ENCODE measurements at regions not wholly inside any gene's neighbourhood (a gene's known extent, or its start where the extent isn't known, plus 50 kb on each side); places are given as distances from the start of the nearest gene placed in this dataset.

DNA sequence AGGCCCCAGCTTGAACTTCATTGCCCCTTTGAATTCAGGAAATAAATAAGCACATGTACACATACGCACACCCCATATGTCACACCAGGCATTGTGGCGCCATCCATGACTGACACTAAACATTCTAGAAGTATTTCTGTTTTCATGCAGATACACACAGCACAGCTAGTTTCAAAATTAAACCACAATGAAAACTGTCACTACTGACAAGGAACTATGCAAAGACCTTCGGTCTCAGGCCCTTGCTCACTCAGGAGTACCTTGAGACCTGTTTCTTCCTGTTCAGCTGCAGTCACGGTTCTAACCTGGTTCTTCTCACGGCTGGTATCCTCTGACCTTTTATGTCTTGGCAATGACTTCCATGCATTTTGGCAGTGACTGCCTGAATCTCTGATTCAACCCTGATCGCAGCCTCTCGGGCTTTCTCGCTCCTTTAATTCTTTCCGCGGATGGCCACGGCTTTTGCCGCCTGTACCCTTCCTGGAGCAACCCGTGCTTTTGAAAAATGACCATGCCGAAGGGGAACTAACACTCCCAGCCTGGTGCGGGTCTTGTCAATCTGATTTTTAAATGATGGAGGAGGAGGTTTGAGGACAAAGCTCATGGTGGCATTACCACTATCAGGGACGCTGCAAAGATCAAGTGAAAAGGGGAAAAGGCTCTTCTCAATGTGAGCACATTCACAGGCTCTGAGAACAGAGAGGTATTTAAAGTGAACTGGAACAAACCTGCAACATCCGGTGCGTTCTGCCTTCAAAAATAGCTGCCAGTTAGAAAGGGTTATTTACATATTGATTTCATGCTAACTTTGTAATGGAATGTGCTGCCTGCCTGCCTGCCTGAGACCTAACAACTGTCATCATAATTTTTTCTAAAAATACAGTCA lies 384.6 kb downstream of the RRAGC start:
- DNase-seq (ENCODE audit: low spot score) = no peak

DNA sequence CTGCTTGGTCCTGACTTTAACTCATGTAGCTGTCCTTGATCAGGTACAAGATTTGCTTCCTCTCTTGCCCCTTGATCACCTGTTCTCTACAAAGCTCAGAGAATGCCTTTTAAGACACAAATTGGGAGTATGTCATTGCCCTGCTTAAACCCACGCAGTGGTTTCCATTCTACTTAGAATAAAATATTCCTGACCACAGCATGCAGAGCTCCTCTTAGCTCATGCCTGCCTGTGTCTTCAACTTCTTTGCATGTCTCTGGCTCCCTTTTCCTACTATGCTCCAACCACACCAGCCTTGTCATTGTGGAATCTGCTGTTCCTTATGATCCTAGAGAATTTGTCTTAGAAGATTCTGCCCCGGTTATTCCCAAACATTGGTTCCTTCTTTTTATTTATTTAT lies 393.1 kb downstream of the RRAGC start:
- no peak for DNase-seq (ENCODE audit: low spot score)

DNA sequence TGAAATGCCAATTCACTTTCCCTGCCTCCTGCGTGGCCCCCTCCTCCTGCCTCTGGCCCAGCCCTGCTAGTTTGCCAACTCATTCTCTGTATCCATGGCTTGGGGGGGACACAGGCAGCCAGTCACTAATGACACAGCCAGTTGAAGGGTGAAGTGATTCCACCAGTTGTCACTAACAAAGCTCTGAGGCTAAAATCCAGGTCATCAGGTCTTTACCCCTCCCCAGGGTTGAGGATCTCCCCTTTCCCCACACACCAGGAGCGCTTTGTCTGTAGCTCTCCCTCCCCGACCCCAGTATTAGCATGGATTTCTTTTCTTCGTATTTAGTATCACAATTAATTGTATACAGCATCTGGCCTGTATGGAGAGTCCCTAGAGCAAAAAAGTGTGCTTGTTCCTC lies 394.1 kb downstream of the RRAGC start:
- DNase-seq (ENCODE audit: low spot score) = no peak

DNA sequence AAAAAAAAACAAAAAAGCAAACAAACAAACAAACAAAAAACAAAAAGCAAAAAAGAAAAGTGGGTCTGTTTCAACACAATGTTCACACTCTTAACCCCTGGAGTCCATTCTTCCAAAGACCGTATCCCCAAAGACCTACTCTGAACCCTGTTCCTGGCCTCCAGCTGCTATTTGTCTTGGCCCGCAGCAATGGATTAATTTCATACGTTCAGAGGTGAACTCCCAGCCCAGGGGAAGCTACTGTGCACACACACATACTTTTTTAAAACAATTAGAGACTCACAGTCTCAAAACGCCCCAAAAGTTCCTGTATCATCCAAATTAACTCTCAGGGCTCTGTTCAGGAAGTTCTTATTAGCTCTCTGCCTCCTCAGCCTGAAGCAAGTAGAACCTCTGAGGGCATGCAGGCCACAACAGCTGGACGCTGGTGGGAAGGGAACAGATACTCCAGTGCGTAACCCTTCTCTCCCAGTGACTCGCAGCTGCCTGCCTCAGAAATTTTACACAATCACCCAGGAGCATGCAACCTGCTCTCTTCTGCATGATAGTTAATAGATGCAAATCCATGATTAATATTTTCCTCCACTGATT lies 395.4 kb downstream of the RRAGC start:
- no peak for DNase-seq (ENCODE audit: low spot score)

DNA sequence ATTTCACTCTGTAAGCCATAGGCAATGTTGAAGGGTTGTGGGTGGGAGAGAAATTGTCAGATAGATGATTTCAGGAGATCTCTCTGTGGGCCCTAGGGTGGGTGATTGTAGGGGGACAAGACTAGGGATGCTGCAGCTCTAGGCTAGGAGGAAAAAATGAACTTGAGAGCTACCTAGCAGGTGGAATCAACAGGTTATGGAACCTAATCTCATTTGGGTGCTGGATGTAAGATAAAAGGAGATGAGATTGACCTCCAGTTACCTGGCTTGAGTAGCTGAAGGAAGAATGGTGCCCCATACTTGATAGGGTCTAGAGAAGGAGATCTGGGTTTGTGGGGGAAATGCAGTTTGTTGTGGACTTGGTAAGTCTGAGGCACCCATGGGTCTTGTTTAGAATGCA lies 396.5 kb downstream of the RRAGC start:
- DNase-seq (ENCODE audit: low spot score) = no peak

DNA sequence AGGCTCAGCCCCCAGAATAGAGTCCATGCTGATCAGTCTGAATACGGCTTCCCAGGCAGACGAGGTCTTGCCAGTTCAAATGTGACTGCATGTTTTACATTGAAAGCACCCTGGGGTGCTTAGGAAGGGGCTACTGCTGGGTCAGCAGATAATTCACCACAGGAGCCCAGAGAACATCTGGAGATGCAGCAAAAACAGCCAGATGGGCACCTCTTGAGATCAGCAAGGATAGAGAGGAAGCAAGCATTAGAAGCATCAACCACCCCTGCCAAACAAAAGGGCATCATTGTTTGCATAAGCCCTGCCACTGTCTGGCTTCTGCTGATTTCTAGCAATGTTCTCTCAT lies 403.1 kb downstream of the RRAGC start:
- DNase-seq (ENCODE audit: low spot score) = no peak

DNA sequence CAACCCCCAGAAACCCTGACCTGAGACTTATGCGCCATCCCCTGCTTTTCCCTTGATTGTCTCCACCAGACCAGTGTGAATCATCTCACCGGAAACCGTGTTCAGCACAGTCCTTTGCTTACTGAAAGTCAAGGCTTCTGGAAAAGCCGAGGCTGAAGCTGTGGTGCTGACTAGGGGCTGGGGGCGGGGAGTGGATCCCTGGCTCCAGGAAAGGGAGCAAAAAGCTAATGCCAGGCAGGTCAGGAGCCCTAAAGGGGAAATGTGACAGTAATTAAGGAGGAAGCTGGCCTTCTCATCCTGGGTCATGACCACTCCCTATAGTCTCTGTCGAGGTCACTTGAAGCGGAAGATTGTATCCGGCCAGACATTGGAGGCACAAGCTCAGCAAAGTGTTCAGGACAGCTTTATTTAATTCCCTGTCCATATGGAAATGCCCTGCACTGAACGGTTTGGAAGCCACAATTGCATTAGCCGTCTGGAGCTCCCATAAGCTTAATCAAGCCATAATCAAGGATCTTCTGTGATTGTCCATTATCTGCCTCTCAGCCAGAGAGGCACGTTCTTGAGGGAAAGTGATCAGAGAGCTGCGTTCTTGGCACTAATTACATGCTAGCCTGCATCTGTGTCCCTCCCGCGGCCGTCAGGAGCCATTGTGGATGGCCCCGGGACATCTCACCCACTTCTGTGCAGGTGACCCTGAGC lies 403.6 kb downstream of the RRAGC start:
- no peak for DNase-seq (ENCODE audit: low spot score)

DNA sequence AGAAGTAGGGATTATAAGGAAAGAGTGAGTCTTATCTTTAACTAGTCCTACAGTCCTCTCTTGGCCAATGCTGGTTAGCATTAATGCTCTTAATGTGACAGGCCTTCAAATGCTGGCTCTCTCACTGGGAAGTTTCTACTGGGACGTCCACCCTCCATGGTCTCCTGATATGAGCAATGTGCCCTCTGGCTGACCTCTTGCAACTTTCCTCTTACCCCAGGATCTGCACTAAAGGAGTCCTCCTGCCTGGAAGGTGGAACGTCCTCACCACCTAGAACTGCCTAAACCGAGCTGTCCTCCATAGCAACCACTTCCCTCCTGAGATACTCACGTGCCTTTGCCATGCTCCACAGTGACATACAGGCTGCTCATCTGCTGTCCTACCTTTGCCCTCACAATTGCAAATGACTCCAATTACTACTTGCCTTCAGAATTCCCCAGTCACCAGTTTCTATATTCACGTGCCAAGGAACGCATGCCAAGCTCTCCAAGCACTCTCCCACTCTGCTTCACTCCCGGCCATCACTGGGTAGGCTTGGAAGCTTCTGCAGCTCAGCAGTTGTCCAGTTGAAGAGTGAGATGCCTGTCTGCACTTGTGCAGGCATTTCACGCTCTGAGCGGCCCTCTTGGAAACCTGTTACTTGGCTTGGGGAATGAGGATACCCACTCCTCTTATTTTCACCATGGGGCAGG lies 404.7 kb downstream of the RRAGC start:
- DNase-seq (ENCODE audit: low spot score) = no peak

DNA sequence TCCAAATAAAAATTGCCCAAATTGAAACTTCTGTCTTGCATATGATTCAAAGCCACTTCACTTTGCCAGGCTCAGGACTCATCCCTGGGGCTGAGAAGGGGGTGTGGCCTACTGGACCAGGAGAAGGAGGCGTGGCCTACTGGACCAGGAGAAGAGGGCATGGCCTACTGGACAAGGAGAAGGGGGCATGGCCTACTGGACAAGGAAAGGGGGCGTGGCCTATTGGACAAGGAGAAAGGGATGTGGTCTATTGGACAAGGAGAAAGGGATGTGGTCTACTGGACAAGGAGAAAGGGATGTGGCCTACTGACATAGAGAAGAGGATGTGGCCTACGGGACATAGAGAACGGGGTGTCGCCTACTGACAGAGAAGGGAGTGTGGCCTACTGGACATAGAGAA lies 405.3 kb downstream of the RRAGC start:
- no peak for DNase-seq (ENCODE audit: low spot score)

DNA sequence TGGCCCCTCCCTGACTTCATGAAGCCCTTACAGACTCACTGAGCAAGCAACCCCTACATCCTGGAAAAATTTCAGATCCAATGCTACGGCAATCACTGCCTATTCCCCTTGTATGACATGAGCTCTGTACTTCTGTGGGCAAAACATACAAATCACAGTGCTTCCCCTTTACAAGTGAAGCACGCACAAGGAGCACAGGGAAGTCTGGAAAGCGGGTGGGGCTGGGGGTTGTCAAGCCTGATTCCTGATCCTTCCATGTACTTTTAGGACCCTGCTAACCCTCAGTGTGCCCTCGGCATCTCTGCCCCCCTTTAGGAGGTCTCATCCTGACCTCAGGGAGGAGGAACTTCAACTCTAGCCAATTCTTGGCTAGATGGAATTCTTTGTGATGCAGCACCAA lies 405.7 kb upstream of the POU3F1 start:
- DNase-seq (ENCODE audit: low spot score) = no peak

DNA sequence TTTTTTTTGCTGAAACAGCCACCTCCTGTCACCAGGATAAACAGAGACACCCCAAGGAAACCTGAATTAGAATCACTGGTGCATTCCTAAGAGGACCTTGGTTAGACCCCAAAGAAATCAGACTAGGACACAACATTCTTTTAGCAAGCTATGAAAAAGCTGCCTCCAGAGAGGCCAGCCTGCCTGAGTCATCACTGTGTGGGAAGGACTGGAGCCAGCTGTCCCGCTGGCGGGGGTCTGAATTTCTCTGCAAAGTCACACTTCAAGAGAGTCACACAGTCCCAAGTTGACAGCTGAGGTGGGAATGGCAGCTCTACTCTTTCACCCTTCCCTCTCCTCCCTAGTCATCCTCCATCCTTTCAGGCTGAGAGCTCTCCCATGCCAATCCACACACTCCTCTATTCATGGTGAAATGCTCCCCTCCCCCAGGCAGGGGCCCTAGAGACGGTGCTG lies 405.0 kb upstream of the POU3F1 start:
- no peak for DNase-seq (ENCODE audit: low spot score)

DNA sequence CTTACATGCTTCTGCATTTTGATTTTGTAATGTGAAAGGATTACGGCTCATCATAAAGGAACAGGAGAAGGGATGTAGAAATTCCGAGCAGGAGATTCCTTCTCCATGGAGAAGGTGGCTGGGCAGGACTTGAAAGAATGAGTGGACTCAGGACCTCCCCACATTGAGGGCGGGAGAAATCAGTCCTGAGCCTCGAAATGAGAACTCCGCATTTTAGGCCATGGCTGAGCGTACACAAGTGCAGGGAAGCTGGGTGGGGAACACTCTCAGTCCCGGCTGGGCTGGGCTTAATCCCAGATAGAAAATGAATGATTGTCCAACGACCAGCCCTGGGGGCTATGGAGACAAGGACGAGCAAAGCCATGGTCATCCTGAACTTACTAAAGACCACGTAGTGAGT lies 402.3 kb upstream of the POU3F1 start:
- no peak for DNase-seq (ENCODE audit: low spot score)

DNA sequence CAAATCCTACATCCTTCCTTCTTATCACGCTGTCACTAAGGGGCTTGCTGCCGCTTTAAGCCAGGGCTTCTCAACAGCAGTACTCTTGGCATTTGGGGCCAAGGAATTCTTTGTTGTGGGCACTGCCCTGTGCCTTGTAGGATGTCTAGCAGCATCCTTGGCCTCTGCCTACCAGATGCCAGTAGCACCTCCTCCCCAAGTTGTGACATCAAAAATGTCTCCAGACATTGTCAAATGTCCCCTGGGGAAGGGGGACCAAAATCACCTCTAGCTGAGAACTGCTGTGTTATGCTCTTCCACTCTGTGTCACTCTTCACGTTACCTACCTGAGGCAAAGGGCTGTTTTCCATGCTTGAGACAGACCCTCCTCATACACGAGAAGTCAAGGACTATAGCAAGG lies 400.3 kb upstream of the POU3F1 start:
- DNase-seq (ENCODE audit: low spot score) = no peak

DNA sequence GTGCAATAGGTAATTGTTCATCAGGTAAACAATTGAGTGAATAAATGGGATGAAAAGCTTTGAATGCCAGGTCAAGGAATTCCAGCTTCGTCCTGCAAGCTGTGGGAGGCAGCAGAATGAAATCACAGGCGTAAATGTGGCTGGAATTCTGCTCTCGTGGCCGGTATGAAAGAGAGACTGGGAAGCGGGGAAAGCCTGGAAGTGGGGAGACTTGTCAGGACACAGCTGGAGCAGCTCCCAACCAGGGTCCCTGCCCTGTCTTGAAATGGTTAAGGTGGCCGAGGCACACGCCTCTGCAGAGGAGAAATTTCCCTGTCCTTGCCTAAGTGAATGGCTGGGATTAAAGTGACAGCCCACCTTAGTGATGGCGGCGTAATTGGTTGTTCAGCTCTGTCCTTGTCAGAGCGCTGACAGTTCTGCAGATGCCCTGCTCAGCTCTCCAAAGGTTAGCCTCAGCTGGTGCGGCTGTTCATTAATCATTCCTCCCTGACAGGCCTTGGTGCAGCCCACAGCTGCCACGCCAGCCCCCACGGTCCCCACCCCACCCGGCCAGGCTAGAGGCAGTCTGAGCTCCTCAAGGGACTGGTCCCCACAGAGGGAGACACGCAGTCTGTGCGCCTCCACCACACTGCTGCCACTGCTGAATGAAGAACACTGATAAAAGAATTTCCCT lies 398.3 kb upstream of the POU3F1 start:
- no peak for DNase-seq (ENCODE audit: low spot score)

DNA sequence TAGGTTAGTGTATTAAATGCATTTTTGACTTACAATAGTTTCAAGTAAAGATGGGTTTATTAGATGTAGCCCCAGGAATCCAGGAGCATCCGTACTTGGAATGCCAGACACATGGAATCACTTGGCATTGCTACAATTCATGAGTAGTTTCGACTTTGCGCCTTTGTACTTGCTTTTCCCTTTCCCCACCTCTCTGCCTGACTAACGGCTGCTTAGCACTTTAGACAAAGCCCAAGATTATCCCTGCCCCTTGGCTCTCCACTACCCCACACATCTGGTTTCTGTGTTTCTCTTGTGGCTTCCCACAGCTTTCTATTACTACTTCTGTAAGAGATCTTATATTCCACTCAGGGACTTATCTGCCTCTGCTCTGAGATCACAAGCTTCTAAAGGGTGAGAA lies 397.7 kb upstream of the POU3F1 start:
- DNase-seq (ENCODE audit: low spot score) = no peak

DNA sequence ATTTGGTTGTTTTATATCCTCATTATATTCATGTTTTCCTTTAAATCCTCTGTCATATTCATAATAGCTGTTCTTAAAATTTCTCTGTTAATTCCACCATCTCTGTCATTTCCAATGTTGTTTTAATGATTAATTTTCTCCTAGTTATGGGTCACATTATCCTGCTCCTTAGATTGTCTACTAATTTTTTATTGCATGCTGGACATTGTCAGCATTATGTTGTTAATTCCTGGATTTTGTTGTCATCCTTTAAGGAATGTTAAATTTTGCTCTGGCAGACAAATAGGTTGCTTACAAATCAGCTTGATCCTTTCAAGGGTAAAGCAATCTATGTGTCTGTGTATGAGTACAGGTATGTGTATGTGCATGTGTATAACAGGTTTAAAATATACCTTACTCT lies 393.8 kb upstream of the POU3F1 start:
- no peak for DNase-seq (ENCODE audit: low spot score)

DNA sequence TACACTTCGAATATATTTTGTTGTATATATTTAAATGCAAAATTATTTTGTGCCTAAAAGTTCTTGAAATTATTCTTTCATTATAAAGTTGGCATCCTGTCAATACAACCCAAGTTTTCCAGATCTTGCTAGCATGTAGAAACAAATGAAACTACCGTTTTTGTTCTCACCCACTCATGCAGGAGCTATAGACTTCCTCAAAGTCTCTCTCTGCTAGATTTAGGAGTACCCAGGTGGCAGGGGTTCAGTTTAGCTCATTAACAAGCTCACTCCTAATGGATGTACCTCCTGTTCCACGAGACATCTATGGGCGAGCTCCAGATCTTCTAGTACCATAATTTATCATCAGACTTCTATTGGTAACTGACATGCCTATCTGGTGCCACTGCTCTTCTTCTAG lies 390.2 kb upstream of the POU3F1 start:
- DNase-seq (ENCODE audit: low spot score) = no peak

DNA sequence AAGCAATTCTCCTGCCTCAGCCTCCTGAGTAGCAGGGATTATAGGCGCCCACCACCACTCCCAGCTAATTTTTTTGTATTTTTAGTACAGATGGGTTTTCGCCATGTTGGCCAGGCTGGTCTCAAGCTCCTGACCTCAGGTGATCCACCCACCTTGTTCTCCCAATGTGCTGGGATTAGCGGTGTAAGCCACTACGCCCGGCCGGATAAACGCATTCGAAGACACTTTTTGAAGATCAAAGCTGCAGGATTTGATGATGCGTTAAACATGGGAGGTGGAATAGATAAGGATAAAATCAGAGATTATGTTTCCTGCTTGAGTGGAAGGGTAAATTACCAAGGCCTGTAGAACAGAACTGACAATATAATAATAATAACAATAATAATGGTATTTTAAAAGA lies 389.4 kb upstream of the POU3F1 start:
- no peak for DNase-seq (ENCODE audit: low spot score)

DNA sequence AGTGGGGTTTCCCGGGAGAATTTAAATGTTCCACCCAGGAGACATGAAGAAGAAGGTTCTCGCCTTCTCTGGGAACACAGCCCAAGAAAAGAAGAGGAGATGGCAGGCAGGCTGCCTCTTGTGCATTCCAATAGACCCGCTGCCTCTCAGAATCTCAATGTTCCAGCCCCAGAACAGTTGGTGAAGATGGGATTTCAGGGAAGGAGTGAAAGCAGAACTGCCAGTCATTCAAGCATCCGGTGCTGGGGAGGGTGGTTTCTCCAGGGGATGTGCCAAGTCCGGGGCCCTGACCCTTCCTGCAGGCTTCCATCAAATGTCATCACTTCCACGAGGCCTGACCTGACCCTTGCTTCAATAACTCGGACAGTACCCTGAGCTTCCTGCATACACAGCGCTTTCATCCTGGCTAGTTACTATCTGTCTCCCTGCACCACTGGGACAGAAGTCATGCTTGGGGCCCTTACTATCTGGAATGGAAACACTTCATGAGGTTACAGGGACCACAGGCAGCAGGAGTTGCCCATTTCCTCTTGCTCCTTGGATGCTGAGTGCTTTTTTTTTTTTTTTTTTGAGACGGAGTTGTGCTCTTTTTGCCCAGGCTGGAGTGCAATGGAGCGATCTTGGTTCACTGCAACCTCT lies 386.6 kb upstream of the POU3F1 start:
- DNase-seq (ENCODE audit: low spot score) = no peak

DNA sequence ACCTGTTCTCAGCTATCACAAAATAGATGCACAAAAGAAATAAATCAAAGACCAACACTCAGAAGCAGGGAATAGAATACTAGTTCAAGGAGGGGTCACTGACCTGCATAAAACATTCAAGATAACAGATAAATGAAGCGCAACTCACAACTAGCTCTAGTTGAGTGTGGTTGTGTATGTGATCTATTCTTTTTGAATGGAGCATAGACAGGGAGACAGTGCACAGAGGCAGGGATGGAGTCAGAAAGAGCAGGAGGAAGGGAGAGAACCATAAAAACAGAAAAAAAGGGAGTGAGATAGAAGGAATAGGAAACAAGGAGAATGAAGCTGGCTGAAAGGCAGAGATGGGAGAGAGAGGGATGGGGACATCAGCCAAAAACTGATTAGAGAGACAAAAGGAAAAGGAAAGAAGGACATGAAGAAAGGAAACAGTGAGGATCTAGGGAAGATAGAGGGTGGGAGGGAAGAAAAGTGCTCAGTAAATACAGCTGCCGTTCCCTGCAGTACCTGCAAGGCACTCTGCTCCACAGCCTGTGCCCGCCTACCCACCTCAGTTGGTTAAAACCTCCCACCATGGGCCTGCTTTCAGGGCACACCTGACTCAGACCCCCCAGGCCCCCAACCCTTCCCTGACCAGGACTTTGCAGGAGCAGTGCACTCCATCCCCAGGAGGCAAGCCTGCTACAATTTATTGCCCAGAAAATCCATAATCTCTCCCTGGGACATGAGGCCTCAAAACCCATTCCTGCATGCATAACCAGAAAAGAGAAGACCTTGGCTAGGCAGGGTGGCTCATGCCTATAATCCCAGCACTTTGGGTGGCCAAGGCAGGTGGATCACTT lies 385.2 kb upstream of the POU3F1 start:
- DNase-seq (ENCODE audit: low spot score) = no peak
